ENCODE measurements at regions not wholly inside any gene's neighbourhood (a gene's known extent, or its start where the extent isn't known, plus 50 kb on each side); places are given as distances from the start of the nearest gene placed in this dataset.

DNA sequence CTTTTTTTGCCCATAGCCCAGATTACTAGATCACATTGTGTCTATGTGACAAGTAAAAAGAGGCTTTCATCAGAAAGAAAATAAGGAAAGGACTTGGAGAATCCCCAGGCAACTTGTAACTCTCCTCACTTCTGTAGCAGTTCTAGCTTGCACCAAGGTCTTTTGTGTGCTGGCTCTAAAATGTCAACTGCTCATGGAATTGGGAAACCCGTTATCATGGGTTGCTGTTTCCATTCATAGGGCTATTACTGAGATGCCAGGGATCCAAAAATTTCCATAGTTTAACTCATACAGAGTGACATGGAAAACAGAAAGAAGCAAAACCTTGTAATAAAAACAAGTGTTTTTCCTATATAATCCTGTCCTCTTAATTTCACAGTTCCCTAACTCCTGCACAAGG is 123.9 kb upstream of the FBXL7 start:
- 55 to 85% (median 75%) methylated on average over 1 of the region's 1 CpG for WGBS, 5 donors
- TF ChIP-seq, protein P1, sequence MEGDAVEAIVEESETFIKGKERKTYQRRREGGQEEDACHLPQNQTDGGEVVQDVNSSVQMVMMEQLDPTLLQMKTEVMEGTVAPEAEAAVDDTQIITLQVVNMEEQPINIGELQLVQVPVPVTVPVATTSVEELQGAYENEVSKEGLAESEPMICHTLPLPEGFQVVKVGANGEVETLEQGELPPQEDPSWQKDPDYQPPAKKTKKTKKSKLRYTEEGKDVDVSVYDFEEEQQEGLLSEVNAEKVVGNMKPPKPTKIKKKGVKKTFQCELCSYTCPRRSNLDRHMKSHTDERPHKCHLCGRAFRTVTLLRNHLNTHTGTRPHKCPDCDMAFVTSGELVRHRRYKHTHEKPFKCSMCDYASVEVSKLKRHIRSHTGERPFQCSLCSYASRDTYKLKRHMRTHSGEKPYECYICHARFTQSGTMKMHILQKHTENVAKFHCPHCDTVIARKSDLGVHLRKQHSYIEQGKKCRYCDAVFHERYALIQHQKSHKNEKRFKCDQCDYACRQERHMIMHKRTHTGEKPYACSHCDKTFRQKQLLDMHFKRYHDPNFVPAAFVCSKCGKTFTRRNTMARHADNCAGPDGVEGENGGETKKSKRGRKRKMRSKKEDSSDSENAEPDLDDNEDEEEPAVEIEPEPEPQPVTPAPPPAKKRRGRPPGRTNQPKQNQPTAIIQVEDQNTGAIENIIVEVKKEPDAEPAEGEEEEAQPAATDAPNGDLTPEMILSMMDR (IDR thresholded peaks at IDR 0.05) = no peak
- TF ChIP-seq EP300 (IDR thresholded peaks at IDR 0.05) (no peak), POLR2AphosphoS5 (IDR thresholded peaks at IDR 0.05) (no peak), POLR2A (IDR thresholded peaks at IDR 0.05) (no peak)
- intact Hi-C loops (cut with DNase I; ENCODE audit: low total_unique reads) = no loop called here

GRCh38 chr5:15375559-15375958 is 124.4 kb upstream of the FBXL7 start:
- H3K9me3 ChIP-seq = no peaks in the 10 kb centered on the region
- peaks cover 0 to 5% (median 0%) of the 10 kb centered on the region in 4 donors for H3K4me1 ChIP-seq
- H3K36me3 ChIP-seq = no peaks in the 10 kb centered on the region
- H3K4me3 ChIP-seq = no peak overlapping the region
- 74 to 92% (median 85%) methylated on average over 1 of the region's 1 CpG for WGBS, 5 donors
- TF ChIP-seq, protein P1 (IDR thresholded peaks at IDR 0.05) = no peak
- no peak for TF ChIP-seq EP300 (IDR thresholded peaks at IDR 0.05)
- no peak for TF ChIP-seq POLR2A (IDR thresholded peaks at IDR 0.05)
- no peak for TF ChIP-seq POLR2AphosphoS5 (IDR thresholded peaks at IDR 0.05)
- DNase-seq = no peak
- intact Hi-C loops (cut with DNase I; ENCODE audit: low total_unique reads) = no loop called here
- no peak overlapping the region for H3K27ac ChIP-seq
- no peaks in the 10 kb centered on the region for H3K27me3 ChIP-seq

More for the DNA sequence above, 123.9 kb upstream of the FBXL7 start:
- Histone ChIP-seq H3K9me3 (no peaks in the 10 kb centered on the region), H3K4me3 (no peak overlapping the region), H3K27ac (no peak overlapping the region), H3K4me1 (peaks cover 0 to 5% (median 0%) of the 10 kb centered on the region in 4 donors), H3K36me3 (no peaks in the 10 kb centered on the region), H3K27me3 (no peaks in the 10 kb centered on the region)
- no peak for DNase-seq

DNA sequence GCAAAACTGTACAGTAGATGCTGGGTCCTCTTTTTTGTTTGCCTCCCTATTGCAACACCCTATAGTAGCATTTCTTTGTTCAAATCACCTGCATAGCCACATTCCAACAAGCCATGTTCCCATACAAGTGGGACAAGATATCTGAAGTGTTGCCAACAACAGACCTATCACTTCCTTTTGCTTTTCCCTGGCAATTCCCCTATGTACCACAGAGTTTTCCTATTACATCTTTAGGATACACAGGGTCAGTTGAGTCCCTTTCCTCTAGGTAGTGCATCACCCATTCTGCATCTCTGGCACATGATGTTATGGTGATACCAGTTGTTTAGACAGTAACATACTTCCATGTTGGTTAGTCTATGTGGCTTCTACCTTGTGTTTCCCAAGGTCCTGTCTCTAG is 125.1 kb upstream of the FBXL7 start:
- Histone ChIP-seq H3K4me3 (no peak overlapping the region), H3K27ac (no peak overlapping the region), H3K27me3 (no peaks in the 10 kb centered on the region), H3K4me1 (peaks cover 0 to 5% (median 0%) of the 10 kb centered on the region in 4 donors), H3K36me3 (no peaks in the 10 kb centered on the region), H3K9me3 (no peaks in the 10 kb centered on the region)
- TF ChIP-seq POLR2A (IDR thresholded peaks at IDR 0.05) (no peak), EP300 (IDR thresholded peaks at IDR 0.05) (no peak), POLR2AphosphoS5 (IDR thresholded peaks at IDR 0.05) (no peak)
- TF ChIP-seq, protein P1 (IDR thresholded peaks at IDR 0.05) = no peak
- intact Hi-C loops (cut with DNase I; ENCODE audit: low total_unique reads) = no loop called here
- no peak for DNase-seq

- TF ChIP-seq POLR2A (IDR thresholded peaks at IDR 0.05) (no peak), POLR2AphosphoS5 (IDR thresholded peaks at IDR 0.05) (no peak), EP300 (IDR thresholded peaks at IDR 0.05) (no peak)
- TF ChIP-seq, protein P1 (IDR thresholded peaks at IDR 0.05) = no peak
- Histone ChIP-seq H3K4me1 (peaks cover 0 to 5% (median 0%) of the 10 kb centered on the region in 4 donors), H3K36me3 (no peaks in the 10 kb centered on the region), H3K9me3 (no peaks in the 10 kb centered on the region), H3K27me3 (no peaks in the 10 kb centered on the region), H3K27ac (no peak overlapping the region), H3K4me3 (no peak overlapping the region)
- intact Hi-C loops (cut with DNase I; ENCODE audit: low total_unique reads) = no loop called here
- no peak for DNase-seq
Measured at GRCh38 chr5:15373151-15373550, 126.8 kb upstream of the FBXL7 start.
